ENCODE measurements at regions not wholly inside any gene's neighbourhood (a gene's known extent, or its start where the extent isn't known, plus 50 kb on each side); places are given as distances from the start of the nearest gene placed in this dataset.
"Not testable (repeated sequence)": the region's sequence is repeated elsewhere in the genome, so short reads cannot be mapped to it uniquely, and the experiment has no call there.

GRCh38 chr12:82300611-82301010 is 57.6 kb downstream of the CCDC59 start:
- no peak for DNase-seq

DNA sequence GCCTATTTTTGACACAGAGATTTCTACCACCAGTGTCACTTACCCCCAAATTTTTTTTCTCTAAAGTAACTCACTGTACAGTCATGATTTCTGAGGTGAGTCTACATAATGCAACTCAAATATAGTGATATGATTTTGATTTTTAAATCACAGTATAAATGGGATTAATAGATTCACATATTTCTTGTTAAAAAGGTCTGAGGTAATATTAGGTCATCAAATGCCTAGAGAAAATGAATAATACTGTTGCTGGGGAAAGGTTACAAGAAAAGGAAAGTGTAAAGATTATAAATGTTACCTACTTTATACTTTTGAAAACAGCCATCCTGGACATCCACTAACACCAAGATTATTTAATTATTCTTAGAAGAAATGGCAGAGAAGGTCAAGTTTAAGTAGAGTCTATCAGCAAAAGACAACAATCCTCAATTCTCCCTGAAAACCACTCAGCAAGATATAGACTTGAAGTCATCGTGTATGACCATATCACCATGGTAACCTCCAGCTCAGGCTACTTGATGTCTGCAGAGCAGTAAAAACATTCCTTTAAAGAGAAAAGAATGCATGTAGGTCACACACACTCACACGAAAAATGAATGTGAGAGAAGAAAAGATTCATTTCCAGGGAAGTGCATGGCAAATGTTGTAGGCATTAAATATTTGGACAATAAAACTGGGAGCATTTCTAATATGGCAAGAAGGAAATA is 58.7 kb downstream of the CCDC59 start:
- no peak for DNase-seq

DNA sequence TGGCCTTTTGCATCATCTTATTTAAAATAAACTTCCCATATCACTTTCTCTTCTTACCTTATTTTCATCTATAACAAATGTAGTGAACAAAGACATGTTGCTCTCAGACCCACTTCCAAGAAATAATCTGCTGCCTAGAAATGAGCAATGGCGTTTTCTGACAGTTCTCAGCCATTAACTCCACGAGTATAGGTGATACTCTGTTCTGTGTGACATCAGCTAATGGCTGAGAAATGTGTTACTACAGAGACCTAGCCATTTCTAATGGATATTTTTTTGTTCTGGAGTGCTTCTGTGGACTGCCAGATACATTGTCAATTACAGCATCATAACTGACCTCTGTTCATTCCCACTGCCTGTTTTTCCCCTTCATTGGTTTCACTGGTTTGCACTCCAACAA is 67.8 kb downstream of the CCDC59 start:
- DNase-seq: no peak

DNA sequence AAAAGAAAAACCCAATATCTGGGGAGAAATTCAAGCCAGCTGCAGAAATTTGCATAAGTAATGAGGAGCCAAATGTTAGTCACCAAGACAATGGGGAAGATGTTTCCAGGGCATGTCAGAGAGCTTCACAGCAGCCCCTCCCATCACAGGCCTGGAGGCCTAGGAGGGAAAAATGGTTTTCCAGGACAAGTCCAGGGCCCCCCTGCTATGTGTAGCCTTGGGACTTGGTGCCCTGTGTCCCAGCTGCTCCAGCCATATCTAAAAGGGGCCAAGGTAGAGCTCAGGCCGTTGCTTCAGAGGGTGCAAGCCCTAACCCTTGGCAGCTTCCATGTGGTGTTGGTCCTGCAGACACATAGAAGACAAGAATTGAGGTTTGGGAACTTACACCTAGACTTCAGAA is 76.9 kb downstream of the CCDC59 start:
- not testable (repeated sequence) for DNase-seq

- DNase-seq: peak; percentile 53 to 77
Measured at GRCh38 chr12:82279536-82280058, 78.6 kb downstream of the CCDC59 start.

DNA sequence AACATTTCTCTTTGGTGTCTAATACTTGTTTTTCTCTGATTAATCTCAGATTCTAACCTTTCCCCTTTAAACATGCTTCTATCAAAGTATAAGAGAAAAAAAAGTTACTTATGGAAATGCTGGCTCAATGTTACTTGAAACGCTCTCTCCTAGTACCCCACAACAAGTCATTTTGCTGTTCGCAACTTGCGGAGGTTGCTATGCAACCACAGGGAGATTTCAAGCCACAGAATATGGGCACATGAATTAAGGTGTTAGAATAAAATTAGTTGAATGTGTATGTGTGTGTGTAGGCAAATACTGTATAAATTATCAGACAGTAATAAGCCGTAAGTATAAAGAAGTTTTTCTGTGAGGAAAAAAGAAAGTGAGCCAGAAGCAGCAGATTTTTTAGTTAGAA is 80.6 kb downstream of the CCDC59 start:
- DNase-seq: no peak

GRCh38 chr12:82242729-82243128 is 115.5 kb downstream of the CCDC59 start:
- DNase-seq: no peak

DNA sequence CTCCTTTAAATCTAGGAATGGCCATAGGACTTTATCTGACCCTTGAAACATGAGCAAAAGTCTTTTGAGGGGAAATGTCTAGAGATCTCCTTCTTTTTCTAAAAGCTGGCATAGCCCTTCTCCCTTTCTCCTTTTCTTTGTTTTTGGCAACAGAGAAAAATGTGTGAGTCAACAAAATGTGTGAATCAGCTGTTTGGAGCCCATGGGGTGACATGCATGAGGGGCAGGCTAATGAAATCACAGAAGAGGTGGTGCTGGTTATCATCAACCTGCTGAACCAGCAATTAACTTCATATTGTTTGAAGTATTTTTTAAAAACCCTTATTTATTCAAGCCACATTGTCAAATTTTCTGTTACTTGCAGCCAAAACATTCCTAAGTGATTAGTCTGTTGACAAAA is 132.3 kb downstream of the CCDC59 start:
- DNase-seq: no peak

DNA sequence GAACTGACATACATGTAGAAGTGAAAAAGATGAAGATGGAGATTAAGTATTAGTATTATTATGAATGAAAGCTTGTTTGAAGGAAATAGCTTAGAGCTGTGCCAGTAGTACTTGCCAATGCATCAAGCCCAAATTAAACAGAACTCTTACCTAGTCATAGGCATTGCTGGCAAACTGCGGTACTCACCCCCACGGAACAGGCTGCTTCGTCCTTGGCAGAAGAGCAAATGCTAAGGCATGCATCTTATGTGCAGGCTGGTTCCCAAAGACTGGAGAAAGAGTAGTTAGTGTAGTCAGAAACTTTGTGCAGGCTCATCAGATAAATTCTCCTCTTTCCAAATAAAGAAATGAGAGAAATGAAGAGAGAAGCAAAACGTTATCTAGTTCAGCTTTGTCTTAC is 134.8 kb downstream of the CCDC59 start:
- DNase-seq: no peak

DNA sequence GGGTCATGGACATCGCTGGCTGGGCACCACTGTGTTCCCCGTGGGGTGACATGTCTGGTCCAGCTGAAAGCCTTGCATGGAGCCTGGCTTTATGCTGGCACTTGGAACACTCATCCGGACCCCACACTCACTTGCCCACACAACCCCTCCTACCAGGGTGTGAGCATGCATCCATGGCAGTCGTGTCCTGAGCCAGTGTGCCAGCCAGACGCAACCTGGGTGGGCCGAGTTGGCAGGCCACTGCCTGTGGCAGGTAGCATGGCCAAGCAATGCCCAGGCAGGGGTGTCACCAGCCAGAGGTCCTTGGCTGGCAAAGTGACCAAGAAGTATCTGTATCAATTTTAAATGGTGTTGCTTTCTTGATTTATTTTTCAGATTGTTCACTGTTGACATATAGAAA is 141.7 kb downstream of the CCDC59 start:
- DNase-seq: no peak

- no peak for DNase-seq
Measured at GRCh38 chr12:82213761-82214160, 144.4 kb downstream of the CCDC59 start.

DNA sequence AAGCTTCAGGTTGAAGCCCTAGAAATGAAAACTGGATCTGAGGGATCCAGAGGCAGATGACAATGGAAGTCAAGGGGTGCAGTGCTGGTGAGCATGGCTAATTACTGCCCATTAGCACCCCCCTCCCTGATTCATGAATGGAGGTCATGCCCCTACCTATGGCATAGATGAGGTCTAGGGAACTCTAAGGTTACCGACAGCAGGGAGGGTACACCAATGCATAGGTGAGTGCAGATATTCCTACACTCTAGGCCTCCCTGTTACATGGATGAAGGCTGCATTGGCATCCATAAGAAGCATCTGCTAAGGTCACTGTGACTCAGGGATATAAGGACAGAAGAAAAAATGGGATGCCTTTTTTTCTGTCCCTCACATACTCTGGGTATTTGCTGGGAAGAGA is 147.3 kb downstream of the CCDC59 start:
- no peak for DNase-seq

DNA sequence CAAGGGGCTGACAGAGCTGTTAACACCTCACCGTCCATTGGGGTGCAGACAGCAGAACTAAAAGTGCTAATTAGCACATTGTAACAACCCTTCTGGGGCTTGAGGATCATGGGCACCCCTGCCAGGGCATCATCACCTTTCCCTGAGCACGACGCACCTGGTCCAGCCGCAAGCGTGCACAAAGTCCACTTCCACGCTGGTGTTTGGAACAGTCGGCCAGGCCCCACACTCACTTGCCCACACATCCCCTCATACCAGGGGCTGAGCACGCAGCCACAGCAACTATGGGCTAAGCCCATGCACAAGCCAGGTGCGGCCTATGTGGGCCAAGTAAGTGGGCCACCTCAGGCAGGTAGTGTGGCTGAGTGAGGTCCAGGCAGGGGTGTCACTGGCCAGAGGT is 148.7 kb downstream of the CCDC59 start:
- no peak for DNase-seq

DNA sequence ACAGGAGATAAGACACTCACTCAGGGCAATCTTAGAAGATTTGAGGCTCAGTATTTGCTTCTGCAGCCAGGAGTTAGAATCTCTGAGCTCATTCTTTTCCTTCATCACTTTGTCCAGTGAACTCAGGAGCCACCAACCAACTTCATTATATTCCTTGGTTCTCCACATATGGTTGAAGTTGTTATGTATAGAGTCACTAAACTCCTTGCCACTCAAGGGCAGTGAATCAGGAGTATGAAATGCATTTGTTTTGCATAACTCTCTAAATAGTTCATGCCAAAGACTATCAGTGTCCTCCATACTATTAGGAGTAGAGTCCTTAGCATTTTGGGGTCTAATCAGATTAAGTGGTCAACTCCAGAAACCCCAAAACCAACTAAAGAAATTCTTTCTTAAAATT is 150.6 kb downstream of the CCDC59 start:
- no peak for DNase-seq

DNA sequence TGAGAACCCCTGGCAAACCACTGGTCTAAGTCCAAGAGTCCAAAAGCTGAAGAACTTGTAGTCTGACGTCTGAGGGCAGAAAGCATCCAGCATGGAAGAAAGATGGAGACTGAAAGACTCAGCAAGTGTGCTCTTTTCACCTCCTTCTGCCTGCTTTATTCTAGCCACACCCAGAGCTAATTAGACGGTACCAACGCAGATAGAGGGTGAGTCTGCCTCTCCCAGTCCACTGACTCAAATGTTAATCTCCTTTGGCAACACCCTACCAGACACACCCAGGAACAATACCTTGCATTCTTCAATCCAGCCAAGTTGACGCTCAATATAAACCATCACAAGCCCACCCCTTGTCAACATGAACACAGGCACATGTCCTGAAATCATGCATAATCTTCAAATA is 155.1 kb downstream of the CCDC59 start:
- no peak for DNase-seq

- no peak for DNase-seq
Measured at GRCh38 chr12:82187595-82187994, 170.6 kb downstream of the CCDC59 start.

DNA sequence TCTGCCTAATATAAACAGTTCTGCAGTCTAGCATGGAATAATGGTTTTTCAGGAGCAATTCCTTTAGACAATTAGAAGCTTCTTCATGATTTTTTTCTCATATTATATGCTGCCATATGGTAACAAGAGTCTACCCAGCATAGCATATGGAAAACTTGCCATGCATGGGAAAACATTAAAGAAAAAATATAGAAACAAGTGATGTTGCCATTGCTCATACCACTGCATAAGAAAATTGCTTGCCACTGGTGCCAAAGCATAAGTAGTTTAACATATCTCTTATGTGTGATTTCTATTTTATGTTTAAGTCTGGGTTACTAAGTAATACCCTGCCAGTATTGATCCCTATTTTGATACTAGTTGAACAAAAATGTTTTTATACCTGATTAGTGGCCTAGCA is 171.2 kb downstream of the CCDC59 start:
- no peak for DNase-seq

- no peak for DNase-seq
Measured at GRCh38 chr12:82186282-82186681, 171.9 kb downstream of the CCDC59 start.

- DNase-seq: no peak
Measured at GRCh38 chr12:82184844-82185243, 173.3 kb downstream of the CCDC59 start.

- DNase-seq: no peak
Measured at GRCh38 chr12:82182601-82183190, 175.5 kb downstream of the CCDC59 start.

DNA sequence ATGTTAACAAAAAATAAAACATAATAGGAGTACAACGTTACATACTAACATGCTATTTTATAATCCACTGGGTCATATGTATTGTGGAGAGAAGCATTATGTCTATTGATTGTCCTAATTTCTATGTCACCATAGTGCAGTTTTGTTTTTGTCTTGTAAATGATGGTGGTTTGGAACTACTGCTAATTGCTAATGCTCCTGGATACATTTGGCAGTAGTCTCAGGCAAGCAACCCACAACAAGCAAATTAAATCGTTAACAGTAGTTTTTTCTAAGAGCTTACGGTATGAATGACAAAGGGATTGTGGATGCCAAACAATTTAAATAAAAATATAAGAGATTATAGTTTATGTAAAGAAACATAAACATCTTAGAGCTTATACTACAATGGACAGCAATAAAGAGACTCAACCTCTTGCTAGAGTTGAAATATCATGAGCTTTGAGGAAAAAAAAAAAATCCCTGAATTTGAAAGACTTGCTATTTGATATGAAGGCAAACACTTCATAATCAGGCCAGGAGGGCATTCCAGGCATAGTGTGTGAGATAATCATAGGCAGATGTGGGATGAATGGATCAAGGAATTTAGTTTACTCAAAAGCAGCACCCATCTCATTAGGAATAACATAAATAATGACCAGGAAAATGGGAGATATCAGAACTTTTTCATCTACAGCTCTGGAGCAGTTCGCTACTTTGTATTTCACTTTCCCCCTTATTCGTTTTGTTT is 181.3 kb downstream of the CCDC59 start:
- DNase-seq: peak in 1 of 2 experiments; percentile 23

DNA sequence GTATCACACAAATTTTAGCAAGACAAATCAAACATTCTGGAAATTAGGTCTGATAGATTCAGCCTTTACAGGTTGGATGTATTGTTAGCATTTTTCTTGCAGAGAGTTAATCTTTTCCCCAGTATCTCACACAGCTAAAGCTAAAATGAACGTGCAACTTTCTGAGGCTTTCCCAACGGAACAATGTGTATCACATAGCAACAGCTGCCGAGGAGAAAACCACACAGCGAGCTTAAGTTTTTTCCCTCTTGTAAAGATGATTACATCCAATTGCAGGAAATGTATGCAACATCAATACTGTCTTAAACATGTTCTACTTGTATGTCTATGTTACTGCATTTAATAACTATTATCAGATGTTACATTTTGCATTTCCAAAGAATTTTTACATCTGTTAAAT is 182.2 kb downstream of the CCDC59 start:
- DNase-seq: peak; percentile 16 to 22

DNA sequence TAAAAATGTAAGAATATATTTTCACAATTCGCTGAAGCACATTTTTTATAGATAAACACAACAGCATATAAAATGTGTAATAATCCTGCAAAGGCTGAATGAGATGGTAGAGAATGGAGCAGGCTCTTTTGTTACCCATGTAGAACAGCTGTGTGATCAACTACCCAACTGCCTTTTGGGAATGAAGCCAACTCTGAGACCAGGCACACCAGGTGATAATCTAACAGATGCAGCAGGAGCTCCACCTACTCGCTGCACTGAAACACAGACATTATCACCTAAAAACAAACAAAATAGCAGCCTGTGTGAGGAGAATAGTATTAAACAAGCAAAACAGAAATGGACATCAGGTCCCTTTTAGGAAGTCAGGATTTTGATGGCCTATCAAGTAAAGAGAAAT is 183.3 kb downstream of the CCDC59 start:
- peak; percentile 85 to 92 for DNase-seq

DNA sequence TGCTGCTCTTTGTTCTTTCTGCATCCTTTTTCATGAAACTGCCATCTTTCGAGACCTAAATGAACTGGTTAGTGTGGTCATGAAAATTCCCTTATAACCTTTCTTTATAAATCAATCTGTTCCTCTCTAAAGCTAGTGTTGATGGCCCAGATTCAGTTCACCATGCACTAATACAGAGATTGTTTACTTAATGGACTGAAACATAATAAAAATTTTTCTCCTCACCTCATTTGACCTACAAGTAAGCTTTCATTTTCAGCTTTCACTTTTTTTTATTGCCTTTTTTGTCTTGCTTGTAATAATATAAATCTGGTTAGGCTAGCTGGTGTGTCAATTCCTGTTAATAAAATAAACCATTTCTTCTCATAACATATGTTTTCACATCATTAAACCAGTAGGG is 183.8 kb downstream of the CCDC59 start:
- no peak for DNase-seq

All from SHP77 (cell line).